Immature natural killer cell (primary cell): ENCODE measurements at regions not wholly inside any gene's neighbourhood (a gene's known extent, or its start where the extent isn't known, plus 50 kb on each side); places are given as distances from the start of the nearest gene placed in this dataset.
"Not testable (repeated sequence)": the region's sequence is repeated elsewhere in the genome, so short reads cannot be mapped to it uniquely, and the experiment has no call there.

Experiments used
- DNase-seq, 3 donors: peaks; one replicate each; pipeline ENCODE4 v3.0.0; 2022; ENCODE audit warnings: mixed read lengths in 1 of 3
- H3K27ac Mint-ChIP-seq, 6 donors: one replicate each; pipeline ENCODE4 v1.8.0; 2020; ENCODE audit warnings: mixed read lengths in 6 of 6, mild to moderate bottlenecking in 5 of 6, inconsistent platforms in 4 of 6, moderate library complexity in 3 of 6
- H3K27me3 Mint-ChIP-seq, 3 donors: one replicate each; pipeline ENCODE4 v1.8.0; 2020 to 2021; ENCODE audit warnings: low read depth in 3 of 3, mild to moderate bottlenecking in 3 of 3, mixed read lengths in 3 of 3, moderate library complexity in 3 of 3, inconsistent platforms in 1 of 3
- H3K36me3 Mint-ChIP-seq, 3 donors: one replicate each; pipeline ENCODE4 v1.8.0; 2020; ENCODE audit warnings: mixed read lengths in 3 of 3, inconsistent platforms in 2 of 3, mild to moderate bottlenecking in 2 of 3
- H3K4me1 Mint-ChIP-seq, 2 donors: one replicate each; pipeline ENCODE4 v1.8.0; 2020; ENCODE audit warnings: inconsistent platforms in 2 of 2, mild to moderate bottlenecking in 2 of 2, mixed read lengths in 2 of 2, moderate library complexity in 1 of 2
- H3K4me3 Mint-ChIP-seq, 5 donors: one replicate each; pipeline ENCODE4 v1.8.0; 2020; ENCODE audit warnings: mild to moderate bottlenecking in 5 of 5, mixed read lengths in 5 of 5, inconsistent platforms in 3 of 5, moderate library complexity in 3 of 5
- H3K9me3 Mint-ChIP-seq, 6 donors: one replicate each; pipeline ENCODE4 v1.8.0; 2020; ENCODE audit warnings: mild to moderate bottlenecking in 6 of 6, mixed read lengths in 6 of 6, inconsistent platforms in 4 of 6, moderate library complexity in 3 of 6

DNA sequence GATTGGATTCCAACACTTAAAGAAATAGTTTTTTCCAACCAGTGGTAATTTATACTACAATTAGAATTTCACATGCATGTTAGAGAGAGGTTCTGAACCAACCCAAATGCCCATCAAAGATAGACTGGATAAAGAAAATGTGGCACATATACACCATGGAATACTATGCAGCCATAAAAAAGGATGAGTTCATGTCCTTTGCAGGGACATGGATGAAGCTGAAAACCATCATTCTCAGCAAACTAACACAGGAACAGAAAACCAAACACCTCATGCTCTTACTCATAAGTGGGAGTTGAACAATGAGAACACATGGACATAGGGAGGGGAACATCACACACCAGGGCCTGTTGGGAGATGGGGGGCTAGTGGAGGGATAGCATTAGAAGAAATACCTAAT is 532.2 kb downstream of the EDEM1 start:
- not testable (repeated sequence) for H3K9me3 Mint-ChIP-seq, H3K4me3 Mint-ChIP-seq, H3K4me1 Mint-ChIP-seq, DNase-seq, H3K36me3 Mint-ChIP-seq, H3K27me3 Mint-ChIP-seq
- peak overlapping the region in 1 of 6 donors; percentile 55 for H3K27ac Mint-ChIP-seq

DNA sequence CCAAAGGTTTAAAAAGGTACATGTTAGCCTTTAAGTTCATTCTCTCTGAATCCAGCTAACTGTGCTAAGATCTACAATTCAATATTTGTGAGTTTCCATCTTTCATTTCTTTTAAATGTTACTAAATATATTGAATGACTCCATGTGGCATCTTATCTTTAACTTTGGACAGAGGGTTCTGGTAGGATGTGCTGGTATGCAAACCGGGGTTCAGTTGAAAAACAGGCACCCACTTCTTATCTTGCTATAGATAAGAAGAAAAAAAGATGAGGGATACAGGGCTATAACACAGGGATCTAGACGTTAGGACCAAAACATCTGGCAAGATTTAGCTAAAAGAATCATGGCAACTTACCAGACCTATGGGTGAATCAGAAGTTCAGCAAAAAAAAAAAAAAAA is 538.3 kb downstream of the EDEM1 start:
- H3K4me1 Mint-ChIP-seq: no peaks in the 10 kb centered on the region
- H3K9me3 Mint-ChIP-seq: peaks cover 0 to 4% (median 0%) of the 10 kb centered on the region in 6 donors
- no peak overlapping the region for H3K4me3 Mint-ChIP-seq
- peaks cover 0 to 2% (median 0%) of the 10 kb centered on the region in 3 donors for H3K27me3 Mint-ChIP-seq
- no peaks in the 10 kb centered on the region for H3K36me3 Mint-ChIP-seq
- no peak for DNase-seq
- no peak overlapping the region for H3K27ac Mint-ChIP-seq

DNA sequence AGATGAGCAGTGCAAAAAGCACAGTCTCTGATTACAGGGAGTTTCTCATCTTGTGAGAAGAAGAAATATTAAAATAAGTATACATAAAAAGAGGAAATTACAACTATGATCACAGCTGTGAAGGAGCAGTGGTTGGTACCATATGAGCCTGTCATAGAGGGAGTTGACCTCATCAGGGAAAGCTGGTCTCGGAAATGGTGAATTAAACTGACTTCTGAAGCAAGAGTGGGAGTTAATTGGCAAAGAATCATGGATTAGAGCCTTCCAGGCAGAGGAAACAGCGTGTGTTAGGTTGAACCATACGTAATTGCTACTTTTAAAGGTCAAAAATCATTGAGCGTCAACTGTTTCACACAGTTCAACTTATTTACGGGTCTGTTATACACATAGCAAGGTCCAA is 539.1 kb downstream of the EDEM1 start:
- Mint-ChIP-seq H3K27ac (no peak overlapping the region), H3K4me3 (no peak overlapping the region), H3K27me3 (peaks cover 0 to 2% (median 0%) of the 10 kb centered on the region in 3 donors), H3K36me3 (no peaks in the 10 kb centered on the region), H3K4me1 (no peaks in the 10 kb centered on the region), H3K9me3 (peaks cover 0 to 2% (median 0%) of the 10 kb centered on the region in 6 donors)
- DNase-seq: no peak

DNA sequence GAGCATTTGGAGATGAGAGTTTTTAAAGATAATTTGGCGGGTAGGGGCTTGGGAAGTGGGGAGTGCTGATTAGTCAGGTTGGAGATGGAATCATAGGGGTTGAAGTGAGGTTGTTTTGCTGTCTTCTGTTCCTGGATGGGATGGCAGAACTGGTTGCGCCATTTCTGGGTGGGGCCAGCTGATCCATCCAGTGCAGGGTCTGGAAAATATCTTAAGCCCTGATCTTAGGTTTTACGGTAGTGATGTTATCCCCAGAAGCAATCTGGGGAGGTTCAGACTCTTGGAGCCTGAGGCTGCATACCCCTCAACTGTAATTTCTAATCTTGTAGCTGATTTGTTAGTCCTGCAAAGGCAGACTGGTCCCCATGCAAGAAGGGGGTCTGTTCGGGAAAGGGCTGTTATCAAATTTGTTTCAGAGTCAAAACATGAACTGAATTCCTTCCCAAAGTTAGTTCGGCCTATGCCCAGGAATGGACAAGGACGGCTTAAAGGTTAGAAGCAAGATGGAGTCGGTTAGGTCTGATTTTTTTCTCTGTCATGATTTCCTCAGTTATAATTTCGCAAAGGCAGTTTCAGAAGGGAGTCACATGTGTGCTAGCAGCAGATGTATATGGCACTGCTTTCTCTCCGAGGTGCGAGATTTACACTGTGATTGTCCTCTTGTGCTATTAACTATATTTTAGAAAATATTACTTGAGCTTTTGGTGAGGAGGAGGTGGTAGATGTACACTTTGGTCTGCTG is 540.4 kb downstream of the EDEM1 start:
- Mint-ChIP-seq H3K27ac (no peak overlapping the region), H3K27me3 (peaks cover 0 to 2% (median 0%) of the 10 kb centered on the region in 3 donors), H3K4me1 (no peaks in the 10 kb centered on the region), H3K4me3 (no peak overlapping the region), H3K9me3 (peaks cover 0 to 2% (median 0%) of the 10 kb centered on the region in 6 donors), H3K36me3 (no peaks in the 10 kb centered on the region)
- DNase-seq: no peak

DNA sequence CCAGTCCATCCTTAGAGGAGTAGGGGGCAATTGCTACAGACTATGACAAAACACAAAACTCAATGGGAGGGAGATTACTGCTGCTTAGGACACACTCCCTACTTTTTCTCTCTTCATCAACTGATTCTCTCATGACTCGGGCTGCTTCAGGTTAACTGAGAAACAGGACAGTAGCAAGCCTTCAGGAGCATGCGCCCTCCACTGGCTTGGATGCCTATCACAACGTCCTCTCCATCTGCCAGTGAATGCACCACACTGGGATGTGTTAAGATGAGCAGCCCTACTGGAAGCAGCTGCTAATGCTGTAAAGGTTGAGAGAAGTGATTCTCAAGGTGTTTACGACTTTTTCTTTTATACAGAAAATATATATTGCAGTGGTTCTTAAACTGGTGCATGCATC is 542.3 kb downstream of the EDEM1 start:
- no peak overlapping the region for H3K4me3 Mint-ChIP-seq
- H3K27ac Mint-ChIP-seq: no peak overlapping the region
- DNase-seq: no peak
- no peaks in the 10 kb centered on the region for H3K4me1 Mint-ChIP-seq
- H3K9me3 Mint-ChIP-seq: peaks cover 0 to 5% (median 1%) of the 10 kb centered on the region in 6 donors
- H3K27me3 Mint-ChIP-seq: peaks cover 0 to 2% (median 1%) of the 10 kb centered on the region in 3 donors
- no peaks in the 10 kb centered on the region for H3K36me3 Mint-ChIP-seq

DNA sequence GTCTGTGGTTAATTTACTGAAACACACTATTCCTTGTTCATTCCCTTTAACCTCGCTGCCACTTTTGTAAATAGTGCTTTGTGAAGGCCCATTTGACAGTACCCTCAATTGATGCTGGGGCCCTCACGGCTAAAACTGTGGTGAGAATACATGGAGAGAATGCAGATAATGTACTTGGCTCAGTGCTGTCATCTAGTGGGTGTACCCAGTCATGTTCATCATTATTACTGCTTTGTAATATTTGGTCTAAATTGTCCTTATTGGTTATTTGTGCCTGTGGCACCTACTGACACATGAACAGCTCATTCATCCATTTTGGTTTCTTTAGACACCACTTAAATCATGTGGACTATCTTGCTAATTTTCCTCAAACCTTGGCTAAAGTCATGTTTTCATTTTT is 543.6 kb downstream of the EDEM1 start:
- Mint-ChIP-seq H3K9me3 (peaks cover 0 to 7% (median 1%) of the 10 kb centered on the region in 6 donors), H3K27ac (no peak overlapping the region), H3K4me1 (no peaks in the 10 kb centered on the region), H3K4me3 (no peak overlapping the region), H3K36me3 (no peaks in the 10 kb centered on the region), H3K27me3 (peaks cover 0 to 2% (median 1%) of the 10 kb centered on the region in 3 donors)
- DNase-seq: no peak

DNA sequence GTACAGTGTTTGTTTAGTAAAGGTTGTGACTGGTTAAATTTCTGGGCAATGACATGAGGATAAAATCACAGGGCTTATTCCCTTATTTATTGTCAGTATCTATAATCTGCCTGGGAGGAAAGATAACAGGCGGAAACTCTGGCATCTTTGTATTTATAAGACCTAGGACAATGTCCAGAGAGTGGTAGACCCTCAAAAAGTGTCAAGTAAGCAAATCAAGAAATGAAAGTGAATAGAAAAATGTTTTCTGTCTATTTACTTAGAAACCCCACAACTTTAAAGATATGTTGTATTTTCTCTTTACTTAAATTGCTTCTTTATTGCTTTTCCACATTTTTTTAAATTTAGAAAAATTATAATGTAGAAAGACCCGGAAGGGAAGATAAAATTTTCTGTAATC is 544.6 kb downstream of the EDEM1 start:
- Mint-ChIP-seq H3K27ac (no peak overlapping the region), H3K4me3 (no peak overlapping the region), H3K27me3 (peaks cover 0 to 2% (median 1%) of the 10 kb centered on the region in 3 donors), H3K4me1 (no peaks in the 10 kb centered on the region), H3K9me3 (peaks cover 0 to 9% (median 1%) of the 10 kb centered on the region in 6 donors), H3K36me3 (no peaks in the 10 kb centered on the region)
- no peak for DNase-seq

DNA sequence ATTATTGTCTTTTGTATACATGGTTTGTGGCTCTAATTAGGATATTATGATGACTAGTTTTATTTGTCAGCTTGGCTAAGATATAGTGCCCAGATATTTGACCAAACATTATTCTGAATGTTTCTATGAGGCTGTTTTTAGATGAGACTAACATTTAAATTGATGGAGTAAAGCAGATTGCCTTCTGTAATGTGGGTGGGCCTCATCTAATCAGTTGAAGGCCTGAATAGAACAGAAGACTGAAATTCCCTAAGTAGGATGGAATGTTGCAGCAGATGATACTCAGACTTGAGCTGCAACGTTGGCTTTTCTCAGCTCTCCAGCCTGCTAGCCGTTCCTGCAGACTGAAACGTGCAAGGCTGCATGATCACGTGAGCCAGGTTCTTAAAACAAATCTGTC is 546.5 kb downstream of the EDEM1 start:
- no peak for DNase-seq
- no peak overlapping the region for H3K4me3 Mint-ChIP-seq
- H3K36me3 Mint-ChIP-seq: no peaks in the 10 kb centered on the region
- peaks cover 0 to 3% (median 2%) of the 10 kb centered on the region in 3 donors for H3K27me3 Mint-ChIP-seq
- H3K4me1 Mint-ChIP-seq: no peaks in the 10 kb centered on the region
- H3K9me3 Mint-ChIP-seq: peaks cover 0 to 12% (median 2%) of the 10 kb centered on the region in 6 donors
- no peak overlapping the region for H3K27ac Mint-ChIP-seq

DNA sequence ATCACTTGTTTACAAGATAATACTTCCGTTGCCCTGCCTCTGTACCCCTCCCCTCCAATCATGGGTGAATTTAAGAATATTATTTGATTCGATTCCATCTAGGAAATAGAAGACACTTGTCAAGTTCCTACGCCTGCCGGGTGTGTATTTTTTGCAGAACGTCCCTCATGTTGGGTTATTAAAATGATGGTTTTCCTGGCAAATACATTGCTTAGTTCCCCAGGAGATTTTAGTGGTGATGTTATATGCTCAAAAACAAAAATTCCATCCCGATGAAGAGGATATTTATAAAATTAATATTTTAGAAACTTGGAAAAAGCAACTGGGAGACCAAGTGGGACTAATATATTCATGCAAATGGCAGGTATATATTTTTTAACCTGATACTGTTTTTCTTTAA is 548.4 kb downstream of the EDEM1 start:
- Mint-ChIP-seq H3K4me3 (no peak overlapping the region), H3K27ac (no peak overlapping the region), H3K36me3 (no peaks in the 10 kb centered on the region)

DNA sequence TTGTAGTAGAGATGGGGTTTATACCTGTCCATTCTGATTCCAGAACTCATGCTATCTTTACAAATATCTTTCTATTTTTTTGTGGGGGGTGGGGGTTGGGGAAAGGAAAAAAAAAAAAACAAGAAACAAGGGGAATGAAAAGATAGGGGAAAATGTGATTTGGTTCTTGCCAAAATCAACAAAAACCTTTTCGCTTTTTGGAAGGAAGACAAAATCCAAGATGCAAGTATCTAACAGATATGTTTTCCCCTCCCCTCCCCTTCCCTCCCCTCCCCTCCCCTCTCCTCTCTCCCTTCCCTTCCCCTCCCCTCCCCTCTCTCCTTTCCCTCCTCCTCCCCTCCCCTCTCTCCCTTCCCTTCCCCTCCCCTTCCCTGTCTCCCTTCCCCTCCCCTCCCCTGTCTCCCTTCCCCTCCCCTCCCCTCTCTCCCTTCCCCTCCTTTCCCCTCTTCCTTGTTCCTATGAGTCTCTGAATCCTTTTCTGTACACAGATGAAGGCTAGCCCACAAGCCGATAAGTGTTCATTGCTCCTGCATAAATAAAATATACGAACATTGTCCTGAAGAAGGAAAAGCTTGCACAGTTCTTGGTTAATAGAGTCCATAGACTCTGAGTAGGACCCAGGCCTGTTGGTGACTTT is 551.9 kb downstream of the EDEM1 start:
- H3K27me3 Mint-ChIP-seq: peaks cover 0 to 1% (median 0%) of the 10 kb centered on the region in 3 donors
- no peak overlapping the region for H3K27ac Mint-ChIP-seq
- no peaks in the 10 kb centered on the region for H3K4me1 Mint-ChIP-seq
- DNase-seq: no peak
- H3K9me3 Mint-ChIP-seq: peaks cover 0 to 12% (median 3%) of the 10 kb centered on the region in 6 donors
- no peak overlapping the region for H3K4me3 Mint-ChIP-seq
- H3K36me3 Mint-ChIP-seq: no peaks in the 10 kb centered on the region

More for the DNA sequence above, 548.4 kb downstream of the EDEM1 start:
- no peak for DNase-seq
- Mint-ChIP-seq H3K27me3 (peaks cover 0 to 3% (median 0%) of the 10 kb centered on the region in 3 donors), H3K4me1 (no peaks in the 10 kb centered on the region), H3K9me3 (peaks cover 0 to 12% (median 2%) of the 10 kb centered on the region in 6 donors)

DNA sequence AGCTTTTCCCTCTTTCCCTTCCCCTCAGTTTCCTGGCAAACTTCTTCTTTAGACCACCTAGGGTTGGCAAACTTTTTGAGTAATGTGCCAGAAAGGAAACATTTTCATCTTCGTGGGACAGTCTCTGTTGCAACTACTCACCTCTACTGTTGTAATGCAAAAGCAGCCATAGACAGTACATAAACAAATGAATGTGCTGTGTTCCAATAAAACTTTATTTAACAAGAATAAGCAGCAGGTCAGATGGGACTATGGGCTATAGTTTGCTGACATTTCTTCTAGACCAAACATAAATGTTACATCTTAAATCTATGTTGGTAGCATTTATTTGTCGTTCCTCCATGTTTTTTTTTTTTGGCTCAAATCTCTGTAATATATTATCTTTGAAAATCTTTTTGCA is 552.4 kb downstream of the EDEM1 start:
- Mint-ChIP-seq H3K4me1 (no peaks in the 10 kb centered on the region), H3K27ac (no peak overlapping the region), H3K9me3 (peaks cover 0 to 9% (median 3%) of the 10 kb centered on the region in 6 donors), H3K4me3 (no peak overlapping the region), H3K36me3 (no peaks in the 10 kb centered on the region), H3K27me3 (peaks cover 0 to 1% (median 0%) of the 10 kb centered on the region in 3 donors)
- no peak for DNase-seq

DNA sequence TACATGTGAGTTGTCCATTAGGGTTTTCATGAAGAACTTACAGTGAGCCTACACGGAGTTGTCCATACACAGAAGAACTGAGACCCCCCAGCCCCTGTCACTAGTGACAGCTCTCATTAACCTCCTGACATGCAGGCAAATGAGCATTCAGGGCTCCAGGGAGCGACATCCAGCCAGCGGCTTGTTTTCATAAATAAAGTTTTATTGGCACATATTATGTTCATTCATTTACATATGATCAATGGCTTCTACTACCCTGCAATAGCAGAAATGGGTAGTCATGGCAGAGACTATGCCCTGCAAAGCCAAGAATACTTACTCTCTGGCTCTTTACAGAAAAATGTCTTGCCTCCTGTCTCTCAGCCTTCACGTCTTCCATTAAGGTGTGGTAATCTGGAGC is 553.5 kb downstream of the EDEM1 start:
- Mint-ChIP-seq H3K36me3 (no peaks in the 10 kb centered on the region), H3K4me1 (no peaks in the 10 kb centered on the region), H3K27me3 (peaks cover 0 to 1% (median 0%) of the 10 kb centered on the region in 3 donors), H3K27ac (no peak overlapping the region), H3K4me3 (no peak overlapping the region), H3K9me3 (peaks cover 0 to 7% (median 3%) of the 10 kb centered on the region in 6 donors)
- no peak for DNase-seq

DNA sequence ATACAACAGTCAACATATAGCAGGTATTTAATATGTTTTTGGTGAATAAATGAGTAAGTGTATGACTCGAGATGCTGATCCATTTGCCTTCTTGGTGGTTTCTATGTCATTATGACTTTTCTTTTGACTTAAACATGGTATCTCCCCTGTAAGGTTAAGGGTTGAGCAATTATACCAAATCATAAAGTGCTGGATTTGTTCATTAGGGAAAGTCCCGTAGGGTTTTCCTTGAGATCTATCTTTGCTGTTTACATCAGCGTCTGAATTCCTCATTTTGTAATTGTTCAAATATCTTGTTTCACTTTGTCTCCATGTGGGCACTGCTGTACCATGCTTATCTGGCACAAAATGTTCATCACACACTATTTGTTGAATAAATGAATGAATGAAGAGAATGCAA is 562.6 kb downstream of the EDEM1 start:
- no peak for DNase-seq
- Mint-ChIP-seq H3K9me3 (peaks cover 0 to 5% (median 0%) of the 10 kb centered on the region in 6 donors), H3K4me3 (no peak overlapping the region), H3K27ac (no peak overlapping the region), H3K4me1 (peaks cover 9 to 11% of the 10 kb centered on the region in 2 donors), H3K27me3 (peaks cover 0 to 4% (median 0%) of the 10 kb centered on the region in 3 donors), H3K36me3 (peaks cover 0 to 5% (median 0%) of the 10 kb centered on the region in 3 donors)

DNA sequence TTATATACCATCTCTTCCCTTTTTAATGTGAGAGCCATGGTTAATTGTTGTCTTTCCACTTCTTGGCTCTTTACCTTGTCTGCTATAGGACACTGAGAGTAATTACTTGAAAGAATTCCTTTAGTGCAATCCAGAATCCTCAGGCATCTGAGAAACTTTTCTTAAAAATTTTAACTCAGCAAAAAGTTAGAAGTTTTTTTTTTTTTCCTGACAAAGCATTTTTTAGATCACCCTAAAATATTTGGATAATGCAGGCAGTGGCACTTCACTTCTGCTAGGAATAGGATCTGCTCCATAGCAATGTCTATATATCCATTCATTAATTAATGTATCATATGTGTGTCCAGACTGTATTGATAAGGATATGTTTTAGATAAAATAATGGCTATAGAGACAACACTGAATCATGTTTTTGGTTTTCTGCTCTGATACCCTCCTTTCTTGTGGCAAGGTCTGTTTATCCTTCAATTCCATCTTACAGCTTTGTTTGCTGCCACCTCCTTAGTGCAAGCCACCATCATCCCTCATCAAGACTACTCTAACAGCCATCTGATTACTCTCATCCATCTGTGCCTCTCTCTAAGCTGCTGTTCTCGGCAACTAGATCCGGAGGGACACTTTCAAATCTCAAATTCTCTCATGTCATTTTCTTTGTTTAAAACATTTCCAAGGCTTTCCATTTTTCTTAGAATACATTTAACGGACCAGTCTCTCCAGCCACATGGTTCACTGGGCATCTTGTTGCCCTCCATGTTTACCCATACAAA is 563.5 kb downstream of the EDEM1 start:
- Mint-ChIP-seq H3K27ac (no peak overlapping the region), H3K27me3 (peaks cover 0 to 6% (median 0%) of the 10 kb centered on the region in 3 donors), H3K9me3 (peaks cover 0 to 5% (median 0%) of the 10 kb centered on the region in 6 donors), H3K4me3 (no peak overlapping the region), H3K4me1 (peaks cover 11 to 20% of the 10 kb centered on the region in 2 donors), H3K36me3 (peaks cover 0 to 5% (median 0%) of the 10 kb centered on the region in 3 donors)
- DNase-seq: no peak
